Activated CD4-positive, alpha-beta T cell treated with anti-CD3 and anti-CD28 coated beads, Interleukin-2, amount 50 U/mL, for 4 hours (primary cell): ENCODE measurements at regions not wholly inside any gene's neighbourhood (a gene's known extent, or its start where the extent isn't known, plus 50 kb on each side); places are given as distances from the start of the nearest gene placed in this dataset.

Experiments used
- DNase-seq, 2 experiments: peaks; one replicate each; pipeline ENCODE4 v3.0.0-alpha.2; 2020

DNA sequence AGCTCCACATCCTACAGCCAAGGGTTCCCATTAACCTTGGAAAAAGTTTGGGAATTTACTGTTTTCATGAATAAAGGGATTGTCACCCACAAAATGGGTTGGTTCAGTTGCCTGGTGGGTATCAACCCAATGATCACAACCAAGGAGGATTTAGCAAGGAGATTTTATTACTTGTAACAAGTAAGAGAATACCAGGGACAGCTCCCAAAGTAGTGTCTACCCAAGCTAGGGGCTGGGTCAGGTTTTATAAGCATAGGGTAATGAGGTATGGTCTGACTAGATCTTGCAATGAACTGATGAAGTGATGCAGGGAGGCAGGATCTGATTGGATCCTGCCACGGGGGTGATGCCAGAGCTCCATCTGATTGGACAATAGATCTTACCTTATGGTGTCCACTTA is 681.8 kb downstream of the SLC4A3 start:
- DNase-seq, result no peak

DNA sequence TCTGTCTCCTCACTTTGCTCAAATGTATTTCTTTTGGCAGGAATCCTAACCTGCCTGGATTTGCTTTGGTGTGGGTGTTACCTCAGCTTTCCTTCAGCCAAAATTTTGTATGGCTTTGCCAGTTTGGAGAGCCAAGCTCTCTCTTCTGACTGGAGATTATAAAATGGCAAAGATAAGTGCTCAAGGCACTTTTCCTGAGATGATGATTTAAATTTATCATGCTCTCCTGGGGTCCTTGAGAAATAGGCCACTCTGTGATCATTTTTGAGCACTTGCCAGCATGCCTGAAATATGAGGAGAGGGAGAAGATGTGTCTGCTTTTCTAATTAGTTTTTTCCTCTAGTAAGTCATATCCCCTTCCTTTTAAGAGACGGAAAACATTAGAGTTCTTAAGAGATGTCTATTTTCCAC is 683.0 kb downstream of the SLC4A3 start:
- no peak for DNase-seq

DNA sequence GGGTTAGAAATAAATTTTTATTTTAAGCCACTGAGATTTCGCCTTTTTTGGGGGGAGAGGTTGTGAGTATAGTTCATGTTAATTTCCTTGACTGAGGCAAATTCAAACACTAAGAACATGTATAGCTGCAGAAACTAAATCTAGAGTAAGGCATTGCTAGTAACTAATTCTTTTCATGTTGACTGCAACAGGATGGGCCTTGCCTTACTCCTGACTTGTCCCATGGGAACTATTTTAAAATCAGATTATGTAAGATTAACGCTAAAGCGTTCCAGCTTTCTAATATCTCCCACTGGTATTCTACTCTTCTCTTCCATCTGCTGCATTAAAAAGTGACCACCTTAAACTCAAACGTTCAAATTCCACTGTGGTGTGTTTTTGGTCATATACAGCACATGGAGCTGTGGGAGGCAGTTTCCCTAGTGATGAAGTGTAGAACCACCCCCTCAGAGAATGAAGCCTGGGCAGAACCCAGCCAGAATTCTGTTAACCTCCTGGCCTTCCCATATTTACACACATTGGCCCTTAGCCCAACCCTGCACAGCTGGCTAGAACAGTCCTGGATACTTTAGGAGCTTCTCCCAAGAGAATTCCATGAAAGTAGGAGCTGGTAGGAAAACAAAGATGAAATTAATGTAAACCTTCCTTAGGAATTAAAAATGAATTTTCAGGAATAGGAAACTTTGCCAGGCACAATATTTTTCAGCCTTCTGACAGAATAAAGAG is 687.8 kb downstream of the SLC4A3 start:
- no peak for DNase-seq

DNA sequence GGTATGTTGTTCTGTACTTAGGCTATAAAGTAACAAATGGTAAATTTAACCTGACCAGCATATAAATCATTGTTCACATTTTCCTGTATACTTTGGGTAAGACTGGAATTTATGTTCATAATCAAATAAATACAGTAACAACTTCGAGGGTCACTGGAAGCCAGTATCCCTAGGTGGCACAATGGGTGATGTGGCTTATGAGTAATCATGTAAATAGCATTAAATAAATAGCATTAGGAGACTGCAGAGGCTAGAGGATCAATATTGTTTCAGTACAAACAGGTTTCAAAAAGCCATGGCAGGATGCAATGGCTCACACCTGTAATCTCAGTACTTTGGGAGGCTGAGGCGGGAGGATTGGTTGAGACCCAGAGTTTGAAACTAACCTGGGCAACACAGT is 690.6 kb downstream of the SLC4A3 start:
- no peak for DNase-seq

DNA sequence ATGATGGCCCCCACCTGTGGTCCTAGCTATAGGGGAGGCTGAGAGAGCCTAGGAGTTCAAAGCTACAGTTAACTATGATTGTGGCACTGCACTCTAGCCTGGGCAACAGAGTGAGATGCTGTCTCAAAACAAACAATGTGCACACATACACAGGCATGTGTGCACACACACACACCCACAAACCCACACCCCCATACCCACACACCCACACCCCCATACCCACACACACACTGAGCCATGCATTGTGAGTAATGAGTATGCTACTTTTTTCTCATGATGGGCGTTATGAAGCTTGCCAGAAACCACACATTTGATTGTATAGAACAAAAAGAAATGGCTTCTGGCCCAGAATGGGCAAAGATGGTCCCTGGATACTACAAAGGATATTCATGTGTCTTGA is 691.1 kb downstream of the SLC4A3 start:
- DNase-seq, result no peak

DNA sequence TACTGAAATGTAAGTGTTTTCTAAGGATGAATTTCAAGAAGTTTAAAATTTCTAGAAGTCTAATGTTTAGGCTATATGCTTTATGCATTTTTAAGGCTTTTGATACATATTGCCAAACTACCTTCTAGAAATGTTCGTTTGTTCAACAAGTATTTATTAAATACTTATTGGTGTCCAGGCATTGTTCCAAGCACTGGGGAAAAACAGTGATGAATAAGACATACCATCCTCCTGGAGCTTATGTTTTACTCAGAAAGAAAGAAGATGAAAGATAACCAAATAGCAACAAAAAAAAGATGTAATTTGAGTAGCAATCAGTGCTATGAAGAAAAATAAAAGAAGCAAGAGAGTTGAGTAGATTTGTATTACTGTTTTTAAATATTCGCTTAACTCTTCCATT is 692.9 kb downstream of the SLC4A3 start:
- DNase-seq, result no peak

DNA sequence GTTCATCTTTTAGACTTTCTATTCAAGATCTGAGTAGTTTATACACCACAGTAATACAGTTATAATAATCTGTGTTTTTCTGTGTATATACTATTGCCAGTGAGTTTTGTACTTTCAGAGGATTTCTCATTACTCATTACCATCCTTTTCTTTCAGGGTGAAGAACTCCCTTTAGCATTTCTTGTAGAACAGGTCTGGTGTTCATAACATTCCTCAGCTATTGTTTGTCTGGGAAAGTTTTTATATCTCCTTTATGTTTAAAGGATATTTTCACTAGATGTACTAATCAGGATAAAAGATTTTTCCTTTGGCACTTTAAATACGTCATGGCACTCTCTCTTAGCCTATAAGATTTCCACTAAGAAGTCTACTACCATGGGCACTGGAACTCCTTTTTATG is 705.5 kb downstream of the SLC4A3 start:
- DNase-seq, result no peak

DNA sequence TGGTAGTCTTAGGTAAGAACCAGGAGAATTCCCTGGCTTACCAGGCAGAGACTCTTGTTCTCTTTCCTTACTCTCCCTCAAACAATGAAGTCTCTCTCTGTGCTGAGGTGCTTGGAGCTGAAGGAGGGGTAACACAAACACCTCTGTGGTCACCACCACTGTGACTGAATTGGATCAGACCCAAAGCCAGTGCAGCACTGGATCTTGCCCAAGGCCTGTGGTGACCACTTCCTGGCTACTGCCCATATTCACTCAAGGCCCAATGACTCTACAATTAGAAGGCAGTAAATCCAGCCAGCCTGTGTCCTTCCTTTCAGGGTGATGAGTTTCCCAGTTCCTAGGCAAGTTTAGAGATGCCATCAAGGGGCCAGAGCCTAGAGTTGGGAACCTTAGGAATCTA is 706.8 kb downstream of the SLC4A3 start:
- DNase-seq, result no peak

DNA sequence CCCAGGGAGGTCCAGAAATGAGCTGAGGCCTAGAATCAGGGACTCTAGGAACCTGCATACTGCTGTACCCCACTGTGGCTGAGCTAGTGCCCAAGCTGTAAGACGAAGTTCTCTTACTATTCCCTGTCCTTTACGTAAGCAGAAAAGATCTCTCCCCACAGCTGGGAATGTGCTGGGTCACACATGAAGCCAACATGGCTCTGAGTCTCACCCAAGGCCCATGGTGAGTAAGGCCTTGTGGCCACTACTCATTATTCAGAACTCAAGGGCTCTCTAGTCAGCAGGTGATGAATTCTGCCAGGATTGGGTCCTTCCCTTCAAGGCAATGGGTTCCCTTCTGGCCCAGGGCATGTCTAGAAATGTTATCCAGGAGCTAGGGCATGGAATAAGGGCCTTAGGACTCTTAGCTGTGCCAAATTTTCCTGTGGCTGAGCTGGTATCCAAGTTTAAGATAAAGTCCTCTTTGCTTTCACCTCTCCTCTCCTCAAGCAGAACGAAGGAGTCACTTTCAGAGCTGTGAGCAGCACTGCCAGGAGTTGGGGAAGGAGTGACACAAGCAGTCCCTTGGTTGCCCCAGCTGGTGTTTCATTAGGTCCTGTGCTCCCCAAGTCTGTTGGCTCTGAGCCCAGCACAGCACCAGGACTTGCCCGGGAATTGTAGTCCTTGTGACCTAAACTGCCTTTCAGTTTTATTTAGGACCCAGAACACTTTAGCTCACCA is 707.6 kb downstream of the SLC4A3 start:
- no peak for DNase-seq

DNA sequence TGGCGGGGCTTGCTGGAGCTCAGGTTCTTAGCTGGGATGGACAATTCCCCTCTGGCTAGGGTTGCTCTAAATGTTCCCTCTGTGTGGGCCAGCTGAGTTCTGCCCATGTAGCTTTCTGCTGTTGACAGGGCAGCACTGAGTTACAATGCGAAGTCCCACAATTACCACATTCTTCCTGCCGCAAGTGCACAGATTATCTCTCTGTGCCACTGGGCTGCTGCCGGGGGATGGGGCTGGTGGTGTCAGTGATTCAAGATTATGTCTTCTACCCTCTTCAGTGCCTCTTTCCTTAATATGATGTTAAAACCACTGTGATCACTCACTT is 708.1 kb downstream of the SLC4A3 start:
- no peak for DNase-seq

DNA sequence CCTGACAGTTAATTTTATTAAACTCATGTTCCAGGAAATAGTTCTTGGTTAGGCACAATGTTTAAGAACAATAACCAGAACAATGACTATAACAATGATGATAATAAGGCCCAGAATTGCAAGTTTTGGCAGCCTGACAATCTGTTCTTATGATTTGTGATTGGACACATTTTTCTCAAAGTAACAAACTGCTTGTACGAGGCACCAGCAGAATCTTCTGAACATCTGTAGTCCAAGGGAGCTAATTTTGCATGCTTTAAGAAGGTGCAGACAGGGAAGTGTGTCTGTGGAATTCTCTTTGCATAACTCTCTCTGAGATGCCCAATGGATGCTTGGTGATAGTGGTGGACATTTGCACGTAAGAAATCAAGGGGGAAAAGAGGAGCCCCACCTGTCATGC is 709.3 kb downstream of the SLC4A3 start:
- DNase-seq, result no peak

DNA sequence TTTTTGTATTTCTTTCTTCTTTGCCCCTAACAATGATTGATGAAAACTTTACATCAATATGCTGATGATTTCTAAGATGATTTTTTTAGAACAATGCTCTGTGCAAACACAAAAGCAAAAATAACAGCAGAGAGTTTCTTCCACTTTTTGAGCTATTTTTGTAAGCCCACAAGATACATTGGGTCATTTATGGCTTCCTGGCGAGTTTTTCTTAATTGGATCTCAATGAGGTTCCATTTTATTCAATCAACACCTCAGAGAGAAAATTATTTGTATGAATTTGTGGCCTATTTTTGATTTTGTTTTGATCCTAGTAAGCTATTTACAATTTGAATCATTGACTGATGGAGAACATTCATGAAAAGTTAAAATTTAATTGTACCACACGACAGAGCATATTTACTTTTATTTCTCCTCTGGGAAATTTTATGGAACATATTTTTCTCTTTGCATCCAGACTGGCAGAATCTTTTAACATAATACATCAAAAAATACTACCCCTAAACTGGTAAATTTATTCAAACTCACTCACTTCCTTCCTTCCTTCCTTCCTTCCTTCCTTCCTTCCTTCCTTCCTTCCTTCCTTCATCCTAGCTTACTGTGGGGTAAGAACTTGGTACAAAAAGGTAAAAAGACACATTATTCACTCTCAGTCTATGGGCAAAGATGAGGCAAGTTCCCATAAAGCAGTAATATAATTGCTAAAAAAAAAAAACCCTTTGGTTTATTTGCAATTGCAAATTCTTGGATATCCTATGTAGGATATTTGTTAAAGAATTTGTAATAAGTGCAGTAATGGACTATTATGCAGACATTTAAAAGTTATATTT is 710.4 kb downstream of the SLC4A3 start:
- no peak for DNase-seq

DNA sequence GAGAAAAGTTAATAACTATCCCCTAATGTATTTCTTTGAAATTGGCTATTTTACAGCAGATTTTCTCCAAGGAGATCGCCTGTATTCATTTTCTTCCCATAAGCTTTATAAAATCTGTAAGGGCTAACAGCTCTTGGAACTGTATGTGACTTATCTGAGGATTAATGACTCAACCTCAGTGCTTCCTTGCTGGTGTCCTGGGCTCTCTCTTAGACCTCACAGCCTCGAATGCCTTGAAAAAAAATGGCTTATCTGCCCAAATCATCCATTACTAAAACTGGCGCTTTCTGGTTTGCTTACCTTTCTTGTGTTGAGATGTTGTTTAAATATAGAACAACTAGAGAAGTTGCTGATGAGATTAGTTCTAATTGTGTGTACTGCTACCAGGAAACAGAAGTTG is 713.6 kb downstream of the SLC4A3 start:
- DNase-seq, result no peak

DNA sequence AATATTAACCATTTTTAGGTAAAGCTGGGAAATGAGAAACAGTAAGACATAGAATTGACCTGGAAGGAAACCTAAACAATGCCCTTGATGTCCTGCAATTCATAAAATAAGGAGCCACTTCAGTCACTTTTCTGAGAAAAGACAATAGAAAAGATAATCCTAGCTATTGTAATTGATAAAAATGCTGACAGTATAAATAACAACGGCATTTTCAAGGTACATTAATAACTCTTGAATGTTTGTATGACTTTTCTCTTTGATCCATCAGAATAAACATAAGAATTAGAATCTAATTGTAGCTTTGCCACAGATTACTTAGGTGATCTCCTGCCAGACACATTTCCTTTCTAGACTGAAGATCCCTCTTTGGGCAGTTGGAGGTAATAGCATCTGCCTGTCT is 719.5 kb downstream of the SLC4A3 start:
- no peak for DNase-seq

DNA sequence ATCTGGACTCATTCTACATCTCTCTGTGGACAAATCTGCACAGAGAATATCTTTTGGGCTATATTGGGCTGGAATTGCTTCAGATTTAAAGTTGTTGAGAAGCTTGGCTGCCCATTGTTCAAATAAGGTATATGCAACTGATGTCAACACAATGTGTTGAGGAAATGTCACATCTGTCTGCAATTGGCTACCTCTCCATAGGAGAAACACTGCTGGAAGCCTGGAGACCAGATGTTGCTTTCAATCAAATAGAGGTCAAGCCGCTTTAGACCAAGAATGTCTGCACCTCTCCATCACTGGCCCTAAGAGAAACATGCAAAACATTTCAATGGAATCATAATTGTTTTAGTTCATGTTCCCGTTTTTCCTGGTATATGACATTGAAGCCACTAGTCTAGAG is 720.2 kb downstream of the SLC4A3 start:
- DNase-seq, result no peak

DNA sequence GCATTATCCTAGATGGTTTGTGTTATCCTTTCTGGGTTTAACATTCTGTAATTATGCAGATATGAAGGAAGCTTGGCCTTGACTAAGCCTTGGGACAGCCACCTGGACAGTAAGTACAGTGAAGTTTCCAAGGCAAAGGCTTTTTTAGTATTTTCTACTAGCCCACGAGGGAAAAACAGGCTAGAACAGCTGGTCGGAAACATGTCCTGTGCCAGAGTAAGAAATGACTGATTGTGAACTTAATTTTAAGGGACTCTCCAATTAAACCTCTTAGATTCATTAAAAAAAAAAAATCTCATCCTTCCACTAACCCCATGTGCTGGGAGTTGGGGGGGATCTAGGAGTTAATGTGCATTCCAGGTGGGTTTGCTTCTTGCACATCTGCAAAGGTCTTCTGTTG is 720.8 kb downstream of the SLC4A3 start:
- DNase-seq, result no peak

DNA sequence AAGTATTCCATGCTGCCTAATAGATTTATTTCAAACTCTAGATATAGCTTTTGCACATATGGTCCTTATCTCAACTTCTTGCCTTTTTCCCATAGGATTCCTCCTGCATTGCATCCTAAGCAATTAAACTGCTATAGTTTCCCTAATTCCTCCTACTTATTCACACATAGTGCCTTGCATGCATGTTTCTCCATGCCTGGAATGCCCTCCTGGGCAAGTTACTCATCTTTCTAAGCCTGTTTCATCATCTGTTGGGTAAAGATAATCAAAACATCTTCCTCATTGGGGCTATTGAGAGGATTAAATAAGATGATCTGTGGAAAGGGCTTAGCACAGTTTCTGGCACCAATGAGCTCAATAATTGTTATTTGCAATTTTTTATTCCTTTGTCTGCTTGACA is 726.5 kb downstream of the SLC4A3 start:
- no peak for DNase-seq

DNA sequence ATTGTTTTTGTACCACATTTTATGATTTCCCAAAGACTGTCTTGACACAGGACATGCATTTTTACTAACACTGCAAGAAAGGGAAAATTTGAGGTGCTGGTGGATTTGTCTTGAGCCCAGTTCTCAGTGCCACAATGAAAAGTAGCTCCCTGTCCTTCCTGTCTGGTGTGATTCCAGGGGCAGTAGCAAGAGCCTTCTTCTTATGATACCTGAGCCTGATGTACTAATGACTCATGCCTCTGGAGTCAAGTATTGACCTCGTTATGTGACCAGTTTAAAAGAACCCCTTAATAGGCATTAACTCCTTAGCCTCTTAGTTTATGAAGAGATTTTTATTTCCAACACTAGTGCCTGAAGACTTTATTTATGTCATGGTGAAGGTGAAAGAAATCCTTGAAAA is 728.6 kb downstream of the SLC4A3 start:
- no peak for DNase-seq

DNA sequence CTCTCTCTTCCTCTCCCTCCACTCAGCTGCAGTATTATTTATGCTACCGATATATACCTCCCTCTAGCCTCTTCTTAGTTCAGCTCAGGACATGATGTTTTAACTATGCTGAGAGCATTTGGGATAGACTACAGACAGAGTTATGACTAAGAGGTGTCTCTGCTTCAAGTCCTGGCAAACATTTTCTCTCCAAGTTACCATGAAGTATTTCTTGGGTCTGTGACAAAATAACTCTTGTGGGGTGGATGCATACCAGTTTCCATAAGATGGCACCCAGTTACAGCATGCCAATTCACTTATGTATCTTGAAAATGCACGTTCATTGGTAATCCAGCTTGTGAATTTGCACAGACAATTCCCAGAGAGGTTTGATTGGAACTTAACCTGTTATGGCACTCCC is 737.6 kb downstream of the SLC4A3 start:
- DNase-seq, result no peak

DNA sequence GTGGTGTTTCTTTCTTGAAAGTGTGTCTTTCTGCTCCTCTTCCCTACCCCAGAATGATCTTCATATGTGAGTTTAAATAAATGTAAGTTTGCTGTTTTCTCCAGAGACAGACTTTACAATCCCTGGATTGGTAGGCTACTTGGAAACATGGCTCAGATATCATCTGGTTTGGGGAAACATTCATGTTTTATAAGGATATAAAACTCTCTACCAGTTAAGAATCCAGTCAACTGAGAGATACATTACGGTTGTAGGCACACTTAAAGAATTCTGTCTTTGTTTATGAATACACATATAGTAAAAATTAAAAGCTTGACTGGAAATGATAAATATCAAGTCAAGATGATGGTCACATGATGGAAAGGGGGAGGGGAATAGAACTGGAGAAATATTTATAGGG is 739.3 kb downstream of the SLC4A3 start:
- no peak for DNase-seq

DNA sequence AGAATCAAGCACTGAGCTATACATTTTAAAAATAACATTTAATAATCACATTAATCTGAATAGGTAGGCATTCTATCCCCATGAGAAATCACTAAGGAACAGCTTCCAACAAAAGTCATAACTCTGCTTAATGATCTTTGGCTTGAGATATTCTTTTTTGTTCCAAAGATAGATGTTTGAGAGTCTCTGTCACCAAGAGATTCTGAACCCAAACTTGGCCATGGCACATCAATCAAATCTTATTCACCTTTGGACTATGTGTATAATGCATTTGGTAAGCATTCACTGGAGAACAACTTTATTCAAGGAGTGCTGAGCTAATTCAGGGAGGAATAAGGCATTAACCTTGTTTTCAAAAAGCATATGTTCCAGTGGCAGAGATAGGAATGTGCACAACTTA is 743.3 kb downstream of the SLC4A3 start:
- no peak for DNase-seq

DNA sequence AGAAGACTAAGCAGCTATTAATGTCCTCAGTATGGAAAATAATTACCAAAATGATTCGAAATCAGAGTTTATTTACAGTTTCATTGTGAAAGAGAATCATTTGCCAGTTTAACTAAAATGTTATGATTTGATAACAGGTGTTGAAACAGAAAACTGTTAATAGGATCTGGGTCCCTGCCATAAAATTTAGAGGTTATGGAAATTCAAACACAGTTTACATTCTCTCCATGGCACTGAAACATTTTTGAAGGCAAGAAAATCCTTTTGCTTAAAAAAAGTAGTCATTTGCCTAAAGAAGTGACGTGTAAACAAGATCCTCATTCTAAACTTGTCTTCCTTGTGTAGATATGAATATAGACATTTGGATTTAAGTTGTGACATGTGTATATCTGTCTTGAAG is 743.8 kb downstream of the SLC4A3 start:
- no peak for DNase-seq

DNA sequence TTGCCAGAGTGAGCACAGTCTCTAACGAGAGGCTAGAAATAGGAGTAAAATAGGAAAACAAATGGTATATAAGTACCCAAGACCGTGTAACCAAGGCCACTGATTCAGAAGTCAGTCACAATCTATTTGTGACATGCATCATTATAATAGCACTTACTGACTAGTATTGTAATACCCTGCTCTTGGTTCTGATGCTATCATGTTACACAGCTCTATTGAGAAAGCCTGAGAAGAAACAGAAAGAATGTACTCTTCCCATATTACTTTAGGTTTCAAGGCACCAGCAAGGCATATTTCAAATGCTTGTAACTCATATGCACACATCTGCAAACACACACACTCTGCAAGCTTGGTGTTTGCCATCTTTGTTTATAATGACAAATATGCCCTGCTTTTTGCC is 746.4 kb downstream of the SLC4A3 start:
- DNase-seq, result no peak

DNA sequence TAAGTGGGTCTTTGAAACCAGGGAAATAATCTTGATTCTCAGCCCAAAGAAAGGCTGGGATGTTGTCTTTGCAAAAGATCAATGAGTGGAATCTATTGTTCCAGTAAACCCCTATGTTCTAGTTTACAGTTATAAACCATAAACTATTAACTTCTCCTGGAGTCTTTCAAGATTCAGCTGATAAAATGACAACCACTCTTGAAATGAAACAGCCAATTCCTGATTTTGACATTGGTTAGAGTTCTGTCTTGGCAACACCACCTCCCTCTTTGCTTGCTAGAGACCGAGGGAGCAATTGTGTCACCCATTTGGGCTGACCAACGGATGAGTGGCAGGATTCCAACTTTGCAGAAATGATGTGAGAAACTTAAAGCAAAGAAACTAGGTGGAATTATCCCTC is 746.9 kb downstream of the SLC4A3 start:
- no peak for DNase-seq
